GM10248 (cell line): ENCODE measurements at regions not wholly inside any gene's neighbourhood (a gene's known extent, or its start where the extent isn't known, plus 50 kb on each side); places are given as distances from the start of the nearest gene placed in this dataset.
"Not testable (repeated sequence)": the region's sequence is repeated elsewhere in the genome, so short reads cannot be mapped to it uniquely, and the experiment has no call there.

Source experiments
- CTCF ChIA-PET: fragments of 300-600 bp; sonication (Branson Sonifier 250); formaldehyde crosslinking; extraction: SDS; loops from one replicate; lab custom pipeline; 2021; ENCODE audit warnings: antibody characterized with exemption; lab: Yijun Ruan, JAX
- POLR2A ChIA-PET: fragments of 350-650 bp; sonication (Branson Sonifier 250); formaldehyde crosslinking; extraction: SDS; loops from one replicate; lab custom pipeline; 2020; ENCODE audit warnings: antibody characterized with exemption; lab: Yijun Ruan, JAX
- DNase-seq: peaks from one replicate; pipeline ENCODE4 v3.0.0; 2012; ENCODE audit errors: extremely low spot score
- CTCF ChIP-seq: IDR thresholded peaks from 2 replicates; pipeline ENCODE4 v1.5.1; 2012; ENCODE audit warnings: mild to moderate bottlenecking, low read depth; ENCODE audit errors: extremely low read depth, missing control alignments, control extremely low read depth

- POLR2A ChIA-PET, result no interaction called here
- no peak for DNase-seq
- CTCF ChIA-PET, result no interaction called here
- no peak for TF ChIP-seq CTCF
Observed at GRCh38 chr14:105914738-105915385, 388.5 kb downstream of the TMEM121 start.

DNA sequence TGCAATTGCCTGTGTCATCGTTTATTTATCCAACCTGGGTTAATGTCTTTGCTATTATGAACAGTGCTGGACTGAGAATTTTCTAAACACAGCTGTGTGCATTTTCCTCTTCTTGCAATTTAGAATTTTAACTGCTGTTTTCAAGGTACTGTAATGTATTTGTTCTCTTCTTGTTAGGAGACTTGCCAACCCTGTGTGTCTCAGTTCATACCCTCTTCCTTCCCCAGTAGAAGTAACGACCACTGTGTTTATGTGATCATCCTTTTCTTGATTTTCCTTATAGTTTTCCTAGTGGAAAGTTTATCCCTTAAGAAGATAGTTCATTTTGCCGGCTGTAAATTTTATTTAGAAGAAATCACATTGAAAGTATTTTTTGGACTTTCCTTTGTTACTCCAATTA lies 389.2 kb downstream of the TMEM121 start:
- CTCF ChIA-PET, DNase-seq, POLR2A ChIA-PET: not testable (repeated sequence)

DNA sequence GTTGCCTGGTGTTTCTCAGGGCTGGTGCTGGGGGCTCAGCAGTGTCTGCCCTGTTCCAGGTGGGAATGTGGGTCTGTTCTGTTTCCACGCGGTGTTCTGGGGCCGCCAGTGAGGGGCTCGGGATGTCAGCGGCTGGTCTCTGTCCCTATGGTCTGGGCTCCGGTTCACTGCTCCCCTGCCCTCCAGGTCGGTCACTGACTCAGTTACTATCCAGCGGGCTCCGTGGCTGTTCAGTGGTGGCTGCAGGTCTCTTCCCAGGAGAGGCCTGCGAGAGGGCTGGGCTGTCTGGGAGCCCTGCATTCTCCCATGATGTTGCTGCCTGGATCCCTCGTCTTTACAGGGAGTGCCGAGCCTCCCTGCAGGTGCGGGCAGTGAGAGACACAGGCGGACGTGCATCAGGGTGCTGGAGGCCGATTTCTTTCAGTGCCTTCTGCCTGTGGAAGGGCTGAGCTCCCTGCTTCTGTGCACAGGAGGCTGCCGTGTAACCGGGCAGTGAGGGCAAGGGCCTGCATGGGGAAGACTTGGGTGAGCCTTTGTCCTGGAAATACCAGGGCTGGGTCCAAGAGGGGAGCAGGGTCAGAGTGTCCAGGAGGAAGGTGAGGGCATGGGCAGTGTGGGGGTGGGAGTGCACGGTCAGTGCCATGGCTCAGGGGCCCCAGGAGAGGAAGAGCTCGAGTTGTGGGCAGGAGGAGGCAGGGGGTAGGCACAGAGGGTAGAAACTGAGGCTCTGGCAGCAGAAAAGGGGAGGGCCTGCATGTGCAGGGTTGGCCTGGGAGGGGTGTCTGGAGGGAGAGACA lies 391.0 kb downstream of the TMEM121 start:
- CTCF ChIA-PET, result interaction anchor here (1.2 to 1.5 kb wide), 3 partner anchors 56 to 84 kb away, joined by 5 to 8 read pairs (median 6); no protein-coding TSS in a partner anchor
- DNase-seq, result not testable (repeated sequence)
- POLR2A ChIA-PET, result interaction anchor here (1.1 kb wide), 1 partner anchor 61 kb away, joined by 3 read pairs; no protein-coding TSS in a partner anchor

DNA sequence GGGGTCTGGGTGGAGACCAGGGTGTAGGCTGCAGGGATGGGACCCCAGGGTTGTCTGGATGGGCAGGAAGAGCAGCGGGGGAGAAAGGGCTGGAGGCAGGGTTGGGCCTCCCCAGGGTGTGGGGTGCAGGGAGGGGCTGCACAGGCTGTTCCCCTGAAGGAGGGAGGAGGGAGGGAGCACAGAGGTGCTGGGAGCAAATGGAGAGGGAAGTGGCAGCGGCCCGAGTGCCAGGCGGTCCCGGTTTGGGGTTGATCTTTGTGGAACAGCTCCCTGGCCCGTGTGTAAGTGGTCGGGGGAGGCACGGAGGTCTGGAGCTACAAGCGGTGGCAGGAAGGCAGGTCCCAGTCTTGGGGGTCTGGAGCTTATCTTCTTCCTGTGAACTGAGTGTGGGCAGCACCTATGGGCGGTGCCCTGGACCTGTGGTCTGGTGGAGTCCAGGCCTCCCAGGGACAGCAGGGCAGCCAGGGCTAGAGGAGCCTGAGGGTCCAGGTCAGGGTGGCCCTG lies 391.6 kb downstream of the TMEM121 start:
- ChIA-PET CTCF (interaction anchor here (1.2 to 1.5 kb wide), 3 partner anchors 56 to 84 kb away, joined by 5 to 8 read pairs (median 6); no protein-coding TSS in a partner anchor), POLR2A (interaction anchor here (1.1 kb wide), 1 partner anchor 62 kb away, joined by 3 read pairs; no protein-coding TSS in a partner anchor)
- no peak for TF ChIP-seq CTCF
- no peak for DNase-seq

DNA sequence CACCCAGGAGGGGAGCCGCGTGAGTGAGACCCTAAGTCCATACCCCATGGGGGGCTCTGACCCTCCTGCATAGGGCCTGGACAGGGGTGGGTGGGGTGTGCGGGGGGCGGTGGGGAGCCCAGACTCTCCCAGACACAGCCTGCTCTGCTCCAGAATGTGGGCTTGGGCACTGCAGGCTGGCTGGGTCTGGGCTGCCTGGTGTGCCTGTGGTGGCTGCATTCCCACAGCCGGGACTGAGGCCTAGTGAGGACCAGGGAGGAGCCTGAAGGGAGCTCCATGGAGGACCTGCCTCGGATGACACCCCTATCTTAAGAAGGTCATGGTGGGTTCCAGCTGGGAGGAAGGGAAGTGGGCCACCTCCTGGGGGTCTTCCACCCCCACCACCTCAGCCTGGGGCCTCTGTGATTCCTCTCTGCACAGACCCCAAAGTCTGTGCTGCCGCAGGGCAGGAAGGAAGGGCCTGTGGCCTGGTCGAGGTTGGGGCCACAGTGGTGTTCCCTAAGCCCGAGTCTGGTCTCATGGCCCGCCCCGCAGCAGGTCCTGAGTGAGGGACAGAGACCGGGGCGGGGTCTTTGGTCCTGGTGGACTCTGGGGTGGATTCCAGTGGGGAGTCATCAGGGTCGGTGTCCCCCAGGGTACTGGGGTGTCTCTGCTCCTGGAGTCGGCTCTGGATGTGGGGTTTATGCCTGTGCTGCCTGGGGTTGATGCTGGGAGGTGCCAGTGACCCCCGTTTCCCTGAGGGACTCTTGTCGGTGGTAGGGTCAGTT lies 392.3 kb downstream of the TMEM121 start:
- ChIA-PET CTCF (interaction anchor here (1.2 to 1.5 kb wide), 3 partner anchors 57 to 83 kb away, joined by 5 to 8 read pairs (median 6); no protein-coding TSS in a partner anchor), POLR2A (interaction anchor here (1.1 kb wide), 1 partner anchor 62 kb away, joined by 3 read pairs; no protein-coding TSS in a partner anchor)
- no peak for DNase-seq
- TF ChIP-seq CTCF, result no peak

DNA sequence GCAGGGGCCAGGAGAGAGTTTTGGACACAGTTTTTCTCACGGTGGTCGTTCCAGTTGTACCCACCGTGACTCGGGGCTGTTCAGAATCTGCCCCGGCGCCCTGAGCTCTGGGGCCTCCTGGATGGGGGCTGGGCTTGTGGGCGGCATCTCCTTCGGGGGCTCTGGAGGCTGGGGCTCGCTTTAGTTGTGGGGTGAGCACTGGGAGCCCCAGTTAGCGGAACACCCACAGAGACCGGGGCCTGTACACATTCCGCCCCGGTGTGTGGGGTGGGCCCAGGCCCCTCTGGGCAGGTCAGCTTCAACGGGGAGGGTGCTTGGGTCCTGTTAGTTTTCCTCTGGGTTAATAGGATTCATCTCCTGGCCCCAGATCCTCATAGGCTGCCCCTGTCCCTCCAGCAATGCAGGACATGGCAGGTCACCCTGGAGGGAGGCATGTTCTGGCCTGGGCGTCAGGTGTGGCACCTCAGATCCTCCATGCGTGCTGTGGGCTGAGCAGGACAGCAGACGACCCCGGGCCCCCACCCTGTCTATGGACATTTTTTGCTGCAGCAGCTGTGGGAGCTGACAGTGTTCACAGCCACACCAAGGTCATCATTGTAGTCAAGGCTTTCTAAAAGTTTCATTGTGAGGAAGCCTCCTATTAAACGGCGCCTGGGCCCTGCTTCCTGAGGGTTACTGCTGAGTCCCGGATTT lies 393.2 kb downstream of the TMEM121 start:
- TF ChIP-seq CTCF, result no peak
- no peak for DNase-seq
- ChIA-PET CTCF (no interaction called here), POLR2A (interaction anchor here (0.9 kb wide), 1 partner anchor 57 kb away, joined by 3 read pairs; no protein-coding TSS in a partner anchor)

GRCh38 chr14:105920151-105920700 lies 393.8 kb downstream of the TMEM121 start:
- CTCF ChIA-PET, DNase-seq: not testable (repeated sequence)
- POLR2A ChIA-PET, result interaction anchor here (0.9 kb wide), 1 partner anchor 58 kb away, joined by 3 read pairs; no protein-coding TSS in a partner anchor

- DNase-seq, CTCF ChIA-PET: not testable (repeated sequence)
- POLR2A ChIA-PET, result interaction anchor here (0.9 kb wide), 1 partner anchor 59 kb away, joined by 3 read pairs; no protein-coding TSS in a partner anchor
Observed at GRCh38 chr14:105920803-105921755, 394.7 kb downstream of the TMEM121 start.

- DNase-seq, POLR2A ChIA-PET, CTCF ChIA-PET: not testable (repeated sequence)
Observed at GRCh38 chr14:105921781-105922180, 395.4 kb downstream of the TMEM121 start.

DNA sequence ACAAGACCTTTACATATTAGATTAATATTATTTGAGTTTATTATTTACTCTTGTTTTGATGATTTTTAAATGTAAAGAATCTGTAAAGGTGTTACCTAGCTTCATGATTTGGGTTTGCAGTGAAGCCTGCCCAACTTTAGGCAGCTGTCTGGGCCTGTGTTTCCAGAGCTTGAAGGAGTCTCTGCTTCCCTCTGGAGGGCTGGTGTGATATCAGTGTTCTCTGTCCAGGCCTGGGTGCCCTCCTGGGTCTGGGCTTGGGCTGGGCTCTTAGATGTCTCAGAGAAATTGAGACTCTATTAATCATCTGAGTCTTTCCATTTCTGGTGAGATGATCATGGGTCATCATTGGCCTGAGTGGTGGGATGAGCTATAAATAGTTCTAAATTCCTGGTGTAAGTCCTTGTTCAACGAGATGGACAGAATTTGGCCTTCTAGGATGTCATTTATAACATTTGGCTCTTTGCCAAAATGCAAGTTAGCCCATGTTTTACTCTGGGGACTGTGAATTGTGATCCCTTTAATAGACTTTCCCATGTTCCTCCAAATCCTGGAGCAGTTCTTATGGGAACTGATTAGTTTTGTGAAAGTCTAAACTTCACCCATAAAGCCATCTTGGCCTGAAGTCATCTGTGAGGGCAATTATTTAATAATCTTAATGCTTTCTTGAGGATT lies 397.3 kb downstream of the TMEM121 start:
- DNase-seq, POLR2A ChIA-PET: not testable (repeated sequence)
- CTCF ChIA-PET, result interaction anchor here (0.9 kb wide), 1 partner anchor 77 kb away, joined by 5 read pairs; no protein-coding TSS in a partner anchor
